ENCODE measurements at regions not wholly inside any gene's neighbourhood (a gene's known extent, or its start where the extent isn't known, plus 50 kb on each side); places are given as distances from the start of the nearest gene placed in this dataset.

DNA sequence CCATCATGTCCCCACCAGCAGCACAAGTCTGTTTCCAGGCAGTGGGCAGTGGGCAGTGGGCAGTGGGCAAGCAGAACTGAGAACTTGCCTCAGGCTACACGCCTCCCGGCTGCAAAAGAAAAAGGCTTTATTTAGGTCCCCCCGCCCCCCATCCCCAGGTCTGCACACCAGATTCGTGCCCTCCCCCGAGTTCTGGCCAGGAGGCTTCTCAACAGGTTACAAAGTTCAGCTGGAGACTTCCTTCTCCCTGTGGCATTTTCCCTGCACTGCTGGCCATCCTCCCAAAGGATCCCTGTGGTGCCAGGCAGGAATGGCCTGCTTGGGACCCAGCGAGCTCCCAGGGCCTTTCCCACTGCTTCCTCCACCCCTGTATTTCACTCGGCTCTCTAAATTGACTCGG, 97.0 kb upstream of the TRIM2 start:
- DNase-seq, result no peak

DNA sequence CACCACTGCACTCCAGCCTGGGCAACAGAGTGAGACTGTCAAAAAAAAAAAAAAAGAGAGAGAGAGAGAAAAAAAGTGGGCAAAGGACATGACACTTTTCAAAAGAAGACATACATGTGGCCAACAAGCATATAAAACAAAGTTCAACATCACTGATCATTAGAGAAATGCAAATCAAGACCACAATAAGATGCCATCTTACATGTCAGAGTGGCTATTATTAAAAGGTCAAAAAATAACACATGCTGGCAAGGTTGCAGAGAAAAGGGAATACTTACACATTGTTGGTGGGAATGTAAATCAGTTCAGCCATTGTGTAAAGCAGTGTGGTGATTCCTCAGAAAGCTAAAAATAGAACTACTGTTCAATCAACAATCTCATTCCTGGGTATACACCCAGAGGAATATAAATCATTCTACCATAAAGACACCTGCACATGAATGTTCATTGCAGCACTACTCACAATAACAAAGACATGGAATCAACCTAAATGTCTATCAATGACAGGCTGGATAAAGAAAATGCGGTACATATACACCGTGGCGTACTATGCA, 94.9 kb upstream of the TRIM2 start:
- no peak for DNase-seq

DNA sequence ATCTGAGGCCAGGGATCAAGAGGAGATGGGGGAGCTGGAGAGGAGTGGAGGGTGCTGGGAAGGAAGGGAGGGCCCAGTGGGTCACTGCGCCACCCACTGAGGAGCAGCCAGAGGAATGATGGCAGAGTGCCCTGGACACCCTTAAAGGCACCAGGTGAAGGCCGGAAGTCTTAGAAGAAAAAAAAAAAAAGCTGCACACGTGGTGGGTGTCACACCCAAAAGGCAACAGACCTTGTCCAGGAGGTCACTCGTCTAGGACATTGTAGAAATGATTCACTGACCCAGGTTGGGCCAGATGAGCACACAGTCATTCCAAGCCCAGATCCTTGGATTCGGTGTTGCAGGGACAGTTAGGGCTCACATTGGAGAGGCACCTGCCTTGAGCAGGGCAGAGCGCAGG, 93.5 kb upstream of the TRIM2 start:
- DNase-seq, result no peak

DNA sequence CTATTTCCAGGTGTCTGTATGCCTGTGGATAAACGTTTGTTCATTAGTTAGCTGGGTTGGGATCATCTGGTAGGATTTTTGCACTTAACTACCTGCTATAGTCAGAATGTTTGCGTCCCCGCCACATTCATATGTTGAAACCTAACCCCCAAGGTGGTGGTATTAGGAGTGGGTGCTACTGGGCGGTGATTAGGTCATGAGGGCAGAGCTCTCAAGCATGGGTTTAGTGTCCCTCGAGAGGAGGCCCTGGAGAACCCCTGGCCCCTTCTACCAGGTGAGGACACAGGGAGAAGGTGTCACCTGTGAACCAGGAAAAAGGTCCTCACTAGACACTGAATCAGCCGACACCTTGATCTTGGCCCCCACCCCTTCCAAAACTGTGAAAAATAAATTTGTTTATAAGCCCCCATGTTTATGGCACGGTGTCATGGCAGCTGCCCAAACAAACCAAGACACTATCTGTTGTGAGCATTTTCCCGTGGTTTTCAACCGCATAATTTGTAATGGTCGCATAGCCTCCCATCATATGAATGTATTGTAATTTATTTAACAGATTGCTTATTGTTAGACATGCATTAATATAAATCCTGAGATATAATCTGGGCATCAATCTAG, 92.7 kb upstream of the TRIM2 start:
- no peak for DNase-seq

DNA sequence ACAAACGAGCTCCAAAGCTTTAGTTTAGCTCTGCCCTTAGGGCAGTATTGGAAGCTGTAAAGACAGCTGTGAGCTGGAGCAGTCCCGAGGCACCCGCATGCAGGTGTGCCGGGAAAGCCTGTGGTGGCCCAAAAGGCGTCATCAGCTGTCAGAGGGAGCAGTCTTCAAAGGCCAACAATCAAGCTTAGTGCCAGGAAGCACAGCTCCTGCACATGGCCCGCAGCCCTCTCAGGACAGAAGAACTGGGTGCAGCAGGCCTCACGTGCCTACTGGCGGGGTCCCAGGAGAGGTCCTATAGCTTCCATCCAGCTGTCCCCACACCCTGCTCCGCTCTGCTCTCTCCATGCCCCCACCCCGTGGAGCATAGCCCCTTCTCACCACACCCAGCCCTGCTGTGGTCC, 92.2 kb upstream of the TRIM2 start:
- DNase-seq, result no peak

DNA sequence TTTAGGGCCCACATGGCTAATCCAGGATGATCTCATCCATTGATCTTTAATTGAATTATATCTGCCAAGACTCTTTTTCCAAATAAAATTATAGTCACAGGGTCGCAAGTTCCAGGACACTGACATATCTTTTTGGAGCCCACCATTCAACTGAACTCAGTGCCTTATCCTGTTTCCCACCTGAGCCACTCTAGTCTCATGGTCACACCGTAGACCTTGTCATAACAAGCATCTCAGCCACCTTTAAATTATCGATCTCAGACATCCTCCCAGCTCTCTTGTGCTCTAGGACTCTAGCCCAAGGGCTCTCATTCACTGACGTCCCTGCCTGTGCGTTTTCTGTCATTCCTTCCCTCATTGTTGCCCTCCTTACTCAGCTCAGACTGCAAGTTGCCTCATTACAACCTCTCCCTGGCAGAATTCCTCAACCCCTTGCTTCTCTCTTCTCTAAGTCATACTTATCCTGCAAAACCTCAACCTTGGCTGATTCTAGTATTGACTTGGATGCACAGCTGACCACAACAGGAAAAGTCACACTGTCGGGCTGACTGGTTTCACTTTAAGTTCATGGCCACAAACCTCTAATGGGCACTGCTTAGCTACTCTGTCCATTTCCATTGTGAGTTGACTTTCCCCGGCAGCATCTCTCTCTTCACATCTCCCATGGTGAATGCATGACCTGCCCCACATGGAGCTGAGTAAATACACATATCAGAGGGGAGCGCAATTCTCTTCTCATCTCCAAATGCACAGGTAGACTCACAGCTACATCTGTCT, 91.0 kb upstream of the TRIM2 start:
- no peak for DNase-seq

DNA sequence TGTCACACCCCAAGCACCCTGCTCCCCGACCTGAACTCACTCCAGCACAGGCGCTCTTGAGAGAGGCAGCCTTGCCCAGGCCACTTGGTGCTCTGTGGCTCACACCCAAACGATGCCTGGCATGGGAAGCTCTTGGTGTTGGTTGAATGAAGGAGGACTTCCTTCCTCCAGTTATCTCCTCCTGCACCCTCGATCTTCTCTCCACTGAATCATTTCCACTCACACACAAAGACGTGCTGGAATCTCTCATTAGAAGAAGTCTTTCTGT, 90.5 kb upstream of the TRIM2 start:
- DNase-seq, result no peak

DNA sequence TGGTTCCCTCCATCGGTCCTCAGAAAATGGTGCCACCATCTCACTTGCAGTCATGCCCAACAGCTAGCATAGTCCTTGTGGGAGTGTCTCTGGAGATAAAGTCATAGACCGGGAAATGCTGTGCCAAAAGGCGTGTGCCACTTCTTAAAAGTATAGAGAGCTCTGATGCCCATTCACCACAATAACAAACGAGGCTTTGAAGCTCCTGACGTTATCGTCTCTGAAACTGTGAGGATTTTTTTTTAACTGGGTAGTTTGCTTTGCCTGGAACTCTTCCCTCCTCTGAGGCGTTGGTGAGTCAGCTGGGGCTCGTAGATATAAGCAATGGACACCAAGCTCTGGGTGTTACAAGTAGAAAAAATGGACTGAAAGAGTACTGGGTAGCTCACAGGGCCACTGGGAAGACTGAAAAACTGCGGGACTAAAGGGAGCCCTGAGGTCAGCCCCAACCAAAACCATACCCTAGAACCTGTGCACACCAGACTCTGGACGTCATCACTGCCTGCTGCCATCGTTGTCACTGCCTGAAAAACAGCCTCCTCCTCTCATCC, 89.4 kb upstream of the TRIM2 start:
- DNase-seq, result no peak

DNA sequence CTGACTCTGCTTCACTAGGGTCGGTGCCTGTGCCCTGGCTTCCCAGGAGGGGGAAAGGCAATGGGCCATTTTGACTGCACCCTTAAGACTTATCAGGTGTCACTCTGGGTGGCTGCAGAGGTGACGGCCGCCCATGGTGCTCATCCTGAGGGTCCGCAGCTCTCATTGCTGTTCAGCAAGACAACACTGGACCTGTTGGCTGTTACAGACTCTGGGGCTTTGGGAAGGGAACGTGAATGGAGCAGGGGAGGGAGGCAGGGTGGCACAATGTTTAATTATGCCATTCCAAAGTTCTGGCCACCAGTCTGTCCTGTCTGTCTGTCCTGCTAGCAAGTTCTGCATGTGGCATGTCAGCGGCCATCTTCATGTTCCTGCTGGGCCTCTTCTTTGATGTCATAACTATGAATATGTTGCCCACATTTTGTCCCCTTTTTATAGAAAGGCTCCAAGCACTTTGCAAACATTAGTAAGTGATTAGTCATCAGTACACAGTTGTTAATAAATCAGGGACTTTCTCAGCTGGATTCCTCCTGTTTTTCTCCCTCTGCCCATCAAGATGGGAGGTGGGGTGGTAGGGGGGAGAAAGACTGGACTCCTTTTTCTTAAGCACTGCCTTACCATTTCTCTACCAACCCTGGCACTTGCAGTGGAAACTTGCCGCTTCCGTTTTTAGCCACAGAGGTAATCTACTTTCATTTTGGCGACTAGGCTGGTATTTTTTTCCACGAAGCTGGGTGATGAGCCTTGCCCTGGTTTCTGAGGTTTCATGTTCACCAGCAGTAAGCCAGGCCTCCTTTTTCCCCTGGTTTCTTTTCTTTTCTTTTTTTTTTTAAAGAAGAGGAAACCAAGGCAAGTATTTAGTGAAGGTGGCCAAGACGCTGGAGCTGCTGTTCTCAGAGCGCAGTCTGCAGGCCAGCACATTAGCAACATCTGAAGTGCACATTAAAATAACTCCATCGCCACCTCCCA, 88.6 kb upstream of the TRIM2 start:
- DNase-seq, result no peak

DNA sequence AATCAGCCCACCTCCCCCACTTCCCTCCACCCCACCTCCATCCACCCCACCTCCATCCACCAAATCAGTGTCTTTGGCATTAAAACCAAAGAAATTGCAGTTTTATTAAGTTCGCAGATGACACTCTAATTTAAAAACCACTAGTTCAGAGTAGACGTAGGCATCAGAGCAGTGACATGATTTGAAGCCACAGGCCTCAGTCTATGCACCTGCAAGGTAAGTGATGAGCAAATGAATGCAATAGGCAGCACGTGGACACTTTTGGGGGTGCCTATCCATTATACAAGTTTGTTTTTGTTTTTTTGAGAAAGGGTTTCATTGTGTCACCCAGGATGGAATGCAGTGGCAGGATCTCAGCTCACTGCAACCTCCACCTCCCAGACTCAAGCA, 88.0 kb upstream of the TRIM2 start:
- DNase-seq, result no peak

DNA sequence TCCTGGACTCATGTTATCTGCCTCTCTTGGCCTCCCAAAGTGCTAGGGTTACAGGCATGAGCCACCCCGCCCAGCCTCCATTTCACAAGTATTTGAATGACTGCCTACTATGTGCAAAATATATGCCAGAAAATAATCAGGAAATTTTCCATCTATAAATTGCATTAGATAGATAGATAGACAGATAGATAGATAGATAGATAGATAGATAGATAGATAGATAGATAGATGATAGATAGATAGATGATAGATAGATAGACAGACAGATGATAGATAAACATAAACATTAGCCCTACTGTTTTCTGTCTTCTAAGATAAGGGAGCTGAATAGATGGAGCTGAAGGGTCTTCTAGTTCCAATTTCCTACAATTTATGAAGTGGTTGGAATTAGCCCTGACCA, 87.4 kb upstream of the TRIM2 start:
- DNase-seq, result no peak

DNA sequence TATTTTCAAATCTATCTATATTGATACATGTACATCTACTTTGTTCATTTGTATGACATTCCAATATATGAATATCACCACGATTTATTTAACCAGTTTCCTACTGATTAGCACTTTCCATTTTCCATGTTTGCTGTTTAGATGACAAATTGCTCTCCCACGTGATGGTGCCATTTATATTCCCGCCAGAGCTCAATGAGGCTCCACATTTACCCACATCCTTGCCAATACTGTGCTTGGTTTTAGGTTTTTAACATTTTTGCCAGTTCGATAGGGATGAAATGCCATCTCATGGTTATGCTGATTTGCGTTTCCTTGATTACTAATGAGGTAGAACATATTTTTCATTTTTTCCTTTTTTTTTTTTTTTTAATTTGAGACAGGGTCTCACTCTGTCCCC, 86.7 kb upstream of the TRIM2 start:
- no peak for DNase-seq

DNA sequence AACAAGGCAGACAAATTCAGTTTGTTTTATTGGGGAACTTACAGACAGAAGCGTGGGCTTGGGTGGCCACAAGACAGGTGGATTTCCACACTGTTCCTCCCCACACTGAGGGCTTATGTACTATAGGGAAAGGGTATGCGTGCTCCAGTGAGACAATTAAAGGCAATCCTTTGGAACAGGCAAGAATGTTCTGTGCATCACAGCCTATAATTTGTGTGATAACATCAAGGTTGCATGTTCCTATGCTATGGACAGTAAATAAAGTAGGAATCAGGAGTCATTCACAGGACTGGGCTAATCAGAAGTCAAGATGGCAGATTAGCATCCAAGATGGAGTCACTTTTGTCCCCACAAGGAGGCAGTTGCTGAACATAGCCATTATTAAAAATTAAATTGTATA, 84.6 kb upstream of the TRIM2 start:
- no peak for DNase-seq

DNA sequence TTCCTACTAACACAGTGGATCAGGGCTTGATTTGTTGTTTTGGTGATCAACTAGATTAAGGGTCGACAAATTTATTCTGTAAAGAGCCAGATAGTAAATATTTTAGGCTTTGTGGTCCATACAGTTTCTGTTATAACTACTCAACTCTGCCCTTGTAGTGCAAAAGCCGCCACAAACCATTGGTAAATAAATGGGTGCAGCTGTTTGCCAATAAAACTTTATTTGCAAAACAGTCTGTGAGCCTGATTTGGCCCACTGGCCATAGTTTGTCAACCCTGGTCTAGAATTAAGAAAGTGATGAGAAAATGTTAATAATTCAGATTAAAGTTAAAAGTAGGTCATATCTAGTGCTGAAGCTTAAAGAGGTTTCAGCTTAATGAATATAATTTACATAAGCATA, 84.0 kb upstream of the TRIM2 start:
- no peak for DNase-seq

DNA sequence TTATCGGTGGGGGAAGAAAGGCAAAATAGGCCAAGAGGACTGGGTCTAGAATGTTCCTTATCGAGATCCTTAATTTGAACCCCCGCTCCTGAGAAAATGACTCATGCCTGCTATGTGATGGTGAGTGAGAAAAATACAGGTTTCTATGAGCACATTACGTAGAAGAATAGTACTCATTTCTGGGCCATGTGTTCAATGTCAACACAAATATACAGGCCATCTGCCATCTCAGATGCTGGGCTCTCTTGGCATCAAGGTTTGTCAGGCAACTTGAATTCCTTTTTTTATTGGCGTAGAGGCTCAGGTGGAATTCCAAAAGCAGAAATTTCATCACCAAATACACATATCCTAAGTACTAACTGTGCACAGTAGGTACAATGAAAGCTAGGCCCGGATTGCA, 81.4 kb upstream of the TRIM2 start:
- DNase-seq, result no peak

DNA sequence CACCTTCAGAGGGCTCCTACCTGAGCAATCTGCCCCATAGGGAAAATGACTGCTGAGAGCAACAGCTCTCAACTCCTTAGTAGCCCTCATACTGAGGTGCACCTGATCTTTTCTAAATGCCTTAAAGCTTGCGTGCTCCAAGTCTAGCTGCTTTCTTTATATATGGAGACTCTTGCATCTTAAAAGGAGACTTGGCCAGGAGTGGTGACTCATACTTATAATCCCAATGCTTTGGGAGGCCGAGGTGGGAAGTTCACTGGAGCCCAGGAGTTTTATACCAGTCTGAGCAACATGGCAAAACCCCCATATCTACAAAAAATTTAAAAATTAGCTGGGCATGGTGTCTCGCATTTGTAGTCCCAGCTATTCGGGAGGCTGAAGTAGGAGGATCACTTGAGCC, 78.1 kb upstream of the TRIM2 start:
- no peak for DNase-seq

DNA sequence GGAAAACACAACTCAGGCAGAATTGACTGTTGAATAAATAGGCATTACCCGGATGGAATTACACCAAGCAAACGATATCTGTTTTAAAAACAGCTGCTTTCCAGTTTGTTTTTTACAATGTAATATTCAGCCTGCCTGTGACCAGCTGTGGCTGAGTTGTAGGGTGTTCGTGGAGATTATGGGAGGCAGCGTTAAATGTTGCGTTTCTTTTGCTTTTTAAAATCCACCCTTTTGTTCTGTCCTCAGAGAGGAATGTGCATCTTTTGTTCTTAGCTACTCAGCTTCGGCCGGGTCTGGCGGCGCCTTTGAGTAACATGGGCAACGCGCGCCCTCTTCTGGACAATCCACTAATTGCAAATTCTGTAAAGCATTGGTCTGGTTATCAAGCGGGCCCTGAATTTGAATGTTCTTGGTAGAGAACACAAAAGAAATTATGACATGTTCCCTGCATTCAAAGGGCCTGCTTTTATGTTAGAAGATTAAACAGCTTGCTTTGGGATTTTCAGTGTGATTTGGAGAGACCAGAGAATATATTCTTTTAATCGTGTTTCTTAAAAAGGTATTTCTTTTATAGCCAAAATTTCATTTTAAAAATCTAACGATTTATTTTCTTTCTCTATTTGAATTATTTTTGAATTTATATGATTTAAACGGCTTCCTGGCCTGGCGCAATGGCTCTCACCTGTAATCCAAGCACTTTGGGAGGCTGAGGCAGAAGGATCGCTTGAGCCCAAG, 76.3 kb upstream of the TRIM2 start:
- peak; percentile 63 for DNase-seq

DNA sequence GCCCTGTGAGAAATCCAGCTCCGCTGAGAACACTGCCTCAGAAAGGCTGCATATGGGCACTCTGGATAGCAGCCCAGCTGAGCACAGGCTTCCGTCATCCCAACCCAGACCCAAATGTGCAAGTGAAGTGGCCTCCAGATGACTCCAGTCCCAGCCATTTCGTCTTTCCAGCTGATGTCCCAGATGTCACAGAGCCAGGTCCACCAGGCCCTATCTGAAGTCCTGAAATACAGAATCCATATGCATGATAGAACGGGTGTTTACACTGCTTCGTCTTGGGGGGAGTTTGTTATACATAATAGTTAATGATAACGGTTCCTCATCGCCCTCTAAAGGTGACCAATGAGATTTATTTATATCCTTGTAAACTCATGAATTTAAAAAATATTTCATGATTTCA, 72.6 kb upstream of the TRIM2 start:
- DNase-seq, result no peak

DNA sequence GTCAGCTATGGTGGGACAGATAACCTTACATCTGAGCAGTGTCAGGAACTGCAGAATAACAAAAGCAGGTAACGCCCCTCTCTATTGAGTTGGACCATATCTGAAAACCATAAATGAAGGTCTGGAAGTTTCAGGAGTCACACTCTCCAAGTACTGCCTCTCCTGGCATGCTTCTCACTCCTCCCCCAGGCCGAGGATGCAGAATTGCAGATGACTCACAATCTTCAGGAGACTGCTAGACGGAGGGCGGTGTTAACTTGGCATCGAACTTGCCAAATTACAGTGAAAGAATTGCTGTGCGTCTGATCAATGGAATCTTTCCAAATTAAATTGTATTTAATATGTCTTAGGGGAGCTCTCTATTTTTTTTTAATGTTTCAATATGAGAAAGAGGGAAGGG, 67.1 kb upstream of the TRIM2 start:
- DNase-seq, result no peak

DNA sequence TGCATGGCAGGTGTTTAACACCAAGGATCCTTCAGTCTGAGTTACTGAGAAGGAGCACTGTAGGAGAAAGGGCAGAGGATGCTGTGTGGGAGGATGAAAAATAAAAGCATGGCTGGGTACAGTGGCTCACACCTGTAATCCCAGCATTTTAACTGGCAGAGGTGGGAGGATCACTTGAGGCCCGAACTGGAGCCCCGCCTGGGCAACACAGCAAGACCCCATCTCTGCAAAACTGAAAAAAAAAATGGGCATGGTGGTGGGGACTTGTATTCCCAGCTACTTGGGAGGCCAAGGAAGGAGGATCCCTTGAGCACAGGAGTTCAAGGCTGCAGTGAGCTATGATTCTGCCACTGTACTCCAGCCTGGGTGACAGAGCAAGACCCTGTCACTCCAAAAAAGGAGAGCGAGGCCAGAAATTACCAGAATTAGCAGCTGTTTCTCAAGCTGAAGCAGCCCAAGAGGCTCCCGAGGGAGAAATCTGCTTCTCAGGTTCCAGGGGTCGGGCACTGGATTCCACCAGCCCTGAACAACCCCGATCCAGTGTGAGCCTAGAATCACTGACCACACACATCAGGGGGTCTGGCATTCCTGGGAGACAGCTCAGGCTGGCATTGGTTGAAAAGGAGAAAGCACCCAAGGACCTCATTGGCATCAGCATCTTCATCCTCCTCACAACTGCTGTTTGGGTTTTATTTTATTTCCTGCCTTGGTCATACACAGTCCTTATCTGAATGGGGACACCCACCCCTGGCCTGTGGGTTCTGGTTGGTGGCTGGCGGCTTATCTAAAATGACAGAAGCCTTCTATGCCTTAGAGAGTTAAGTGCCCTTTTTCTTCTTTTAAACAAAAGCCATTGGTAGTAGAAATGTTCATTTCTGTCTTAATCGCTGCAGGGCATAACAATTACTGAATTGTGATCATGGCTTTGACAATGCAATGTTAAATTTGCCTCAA, 66.3 kb upstream of the TRIM2 start:
- DNase-seq, result no peak

DNA sequence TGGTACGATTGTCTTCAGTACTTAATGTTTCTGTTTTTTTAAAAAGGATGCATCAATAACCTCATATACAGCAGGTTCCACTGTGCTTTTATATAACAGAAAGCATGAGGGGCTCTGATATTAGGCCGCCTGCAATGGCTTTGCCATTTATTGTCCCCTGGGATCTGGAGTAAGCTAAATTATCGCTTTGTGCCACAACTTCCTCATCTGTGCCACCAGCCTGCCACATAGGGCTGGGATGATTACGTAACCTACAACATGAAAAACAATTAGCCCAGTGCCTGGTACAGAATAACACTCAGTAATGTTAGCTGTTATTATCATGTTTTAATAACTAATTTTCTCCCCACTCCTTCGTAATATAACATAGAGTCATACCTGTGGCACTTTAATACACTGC, 65.5 kb upstream of the TRIM2 start:
- DNase-seq, result no peak

DNA sequence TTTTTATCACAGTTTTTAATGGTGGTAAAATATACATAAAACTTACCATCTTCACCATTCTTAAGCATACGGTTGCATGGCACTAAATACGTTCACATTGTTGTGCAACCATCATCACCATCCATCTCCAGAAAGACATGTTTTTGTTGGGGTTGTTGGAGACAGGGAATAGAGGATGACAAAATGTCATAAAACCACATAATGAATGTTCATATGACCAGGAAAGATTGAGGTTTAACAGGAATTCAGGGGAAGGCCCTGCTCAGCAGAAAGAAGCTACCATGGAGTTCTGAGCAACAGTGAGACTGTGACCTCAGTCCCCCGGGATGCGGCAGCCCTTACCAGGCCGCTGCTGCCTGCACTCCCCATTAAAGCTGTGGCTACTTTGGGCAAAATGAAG, 63.9 kb upstream of the TRIM2 start:
- DNase-seq, result no peak

All from NCI-H1048 (cell line).